Neural cell (in vitro differentiated cells): ENCODE measurements at regions not wholly inside any gene's neighbourhood (a gene's known extent, or its start where the extent isn't known, plus 50 kb on each side); places are given as distances from the start of the nearest gene placed in this dataset.

Experiments
- H2AFZ ChIP-seq: fragments of 200-600, 300-800 bp; sonication (generic), shearing (Covaris generic); 2 replicates; pipeline ENCODE4 v1.6.0; 2014; ENCODE audit warnings: low read depth, mild to moderate bottlenecking, antibody characterized with exemption, low read length, moderate library complexity
- H3F3A ChIP-seq: fragments of 200-600 bp; shearing (Covaris generic); 2 replicates; pipeline ENCODE4 v1.6.1; 2016; ENCODE audit warnings: mild to moderate bottlenecking, moderate library complexity, mixed read lengths, antibody characterized with exemption, low read length; ENCODE audit not compliant: insufficient read depth, poor library complexity, severe bottlenecking
- H3K27ac ChIP-seq: fragments of 200-600, 300-800 bp; sonication (generic), shearing (Covaris generic); 2 replicates; pipeline ENCODE4 v1.5.1; 2014; ENCODE audit warnings: mild to moderate bottlenecking, low read length, moderate library complexity
- H3K27me3 ChIP-seq: fragments of 300-800, 200-600 bp; sonication (generic), shearing (Covaris generic); 2 replicates; pipeline ENCODE4 v1.6.0; 2014; ENCODE audit warnings: mild to moderate bottlenecking, low read depth, low read length, moderate library complexity; ENCODE audit not compliant: insufficient read depth
- H3K36me3 ChIP-seq: fragments of 300-800, 200-600 bp; sonication (generic), shearing (Covaris generic); 2 replicates; pipeline ENCODE4 v1.5.1; 2014; ENCODE audit warnings: mild to moderate bottlenecking, antibody characterized with exemption, low read length, moderate library complexity; ENCODE audit not compliant: insufficient read depth
- H3K4me2 ChIP-seq: fragments of 300-800, 200-600 bp; sonication (generic), shearing (Covaris generic); 2 replicates; pipeline ENCODE4 v1.6.0; 2014; ENCODE audit warnings: mild to moderate bottlenecking, low read length
- H3K4me3 ChIP-seq: fragments of 300-800, 200-600 bp; sonication (generic), shearing (Covaris generic); 2 replicates; pipeline ENCODE4 v1.5.1; 2014; ENCODE audit warnings: mild to moderate bottlenecking, low read length, moderate library complexity
- H3K79me2 ChIP-seq: fragments of 200-600 bp; shearing (Covaris generic); replicated peaks from 2 replicates; pipeline ENCODE4 v1.6.0; 2014; ENCODE audit warnings: mild to moderate bottlenecking, low read length, moderate library complexity; ENCODE audit not compliant: insufficient read depth
- H3K9ac ChIP-seq: fragments of 300-800, 200-600 bp; sonication (generic), shearing (Covaris generic); 2 replicates; pipeline ENCODE4 v1.6.1; 2016; ENCODE audit warnings: mild to moderate bottlenecking, low read length, mixed read lengths
- H3K9me2 ChIP-seq: fragments of 200-600 bp; shearing (Covaris generic); 2 replicates; pipeline ENCODE4 v1.6.1; 2016; ENCODE audit warnings: mild to moderate bottlenecking, low read length, mixed read lengths; ENCODE audit not compliant: insufficient read depth
- H3K9me3 ChIP-seq: fragments of 200-600, 300-800 bp; sonication (generic), shearing (Covaris generic); 2 replicates; pipeline ENCODE4 v1.6.1; 2016; ENCODE audit warnings: mild to moderate bottlenecking, mixed run types, low read length, moderate library complexity, mixed read lengths
- H4K20me1 ChIP-seq: fragments of 200-600 bp; shearing (Covaris generic); 2 replicates; pipeline ENCODE4 v1.6.1; 2016; ENCODE audit warnings: mild to moderate bottlenecking, mixed run types; ENCODE audit not compliant: insufficient read depth
- CTCF ChIP-seq: fragments of 450-650 bp; IDR thresholded peaks from 2 replicates; pipeline ENCODE4 v1.5.1; 2014; ENCODE audit warnings: antibody characterized with exemption, mild to moderate bottlenecking, moderate library complexity; ENCODE audit not compliant: poor library complexity, severe bottlenecking
- EP300 ChIP-seq: fragments of 450-650 bp; conservative IDR thresholded peaks from 2 replicates; pipeline ENCODE4 v1.6.1; 2014; ENCODE audit warnings: antibody characterized with exemption, mild to moderate bottlenecking, moderate library complexity; ENCODE audit not compliant: poor library complexity, severe bottlenecking
- EZH2 ChIP-seq: fragments of 200-600, 300-800 bp; shearing (Covaris generic), sonication (generic); IDR thresholded peaks from 2 replicates; pipeline ENCODE4 v1.6.1; 2014; ENCODE audit warnings: antibody characterized with exemption, low read length, borderline replicate concordance, mild to moderate bottlenecking; ENCODE audit not compliant: insufficient read depth, poor library complexity, severe bottlenecking
- MXI1 ChIP-seq: fragments of 450-650 bp; conservative IDR thresholded peaks from 2 replicates; pipeline ENCODE4 v1.6.1; 2014; ENCODE audit warnings: antibody characterized with exemption, mild to moderate bottlenecking; ENCODE audit not compliant: poor library complexity, severe bottlenecking
- POLR2AphosphoS5 ChIP-seq: IDR thresholded peaks from 2 replicates; pipeline ENCODE4 v1.6.1; 2012
- RAD21 ChIP-seq: fragments of 450-650 bp; conservative IDR thresholded peaks from 2 replicates; pipeline ENCODE4 v1.6.1; 2014; ENCODE audit warnings: antibody characterized with exemption, mild to moderate bottlenecking, moderate library complexity
- REST ChIP-seq: IDR thresholded peaks from 2 replicates; pipeline ENCODE4 v1.6.1; 2012; ENCODE audit warnings: borderline replicate concordance
- SMC3 ChIP-seq: fragments of 450-650 bp; conservative IDR thresholded peaks from 2 replicates; pipeline ENCODE4 v1.6.1; 2014; ENCODE audit warnings: antibody characterized with exemption, mild to moderate bottlenecking, moderate library complexity; ENCODE audit not compliant: poor library complexity
- TAF1 ChIP-seq: IDR thresholded peaks from 2 replicates; pipeline ENCODE4 v1.6.1; 2012; ENCODE audit warnings: low read depth

- no peaks in the 10 kb centered on the region for H3K79me2 ChIP-seq
- no peak overlapping the region for H3K27ac ChIP-seq
- peaks cover 4% of the 10 kb centered on the region for H3K9me3 ChIP-seq
- TF ChIP-seq POLR2AphosphoS5 = no peak
- TF ChIP-seq CTCF = no peak
- no peak for TF ChIP-seq MXI1
- TF ChIP-seq TAF1 = no peak
- TF ChIP-seq REST = no peak
- TF ChIP-seq EZH2 = no peak
- no peak for TF ChIP-seq RAD21
- TF ChIP-seq EP300 = no peak
- no peak for TF ChIP-seq SMC3
- no peaks in the 10 kb centered on the region for H3F3A ChIP-seq
- H3K4me3 ChIP-seq = no peak overlapping the region
- no peaks in the 10 kb centered on the region for H4K20me1 ChIP-seq
- no peak overlapping the region for H3K9ac ChIP-seq
- no peak overlapping the region for H2AFZ ChIP-seq
- no peak overlapping the region for H3K4me2 ChIP-seq
- no peaks in the 10 kb centered on the region for H3K9me2 ChIP-seq
- no peaks in the 10 kb centered on the region for H3K36me3 ChIP-seq
- no peaks in the 10 kb centered on the region for H3K27me3 ChIP-seq
Observed at GRCh38 chr5:123722451-123722850, 210.5 kb downstream of the CSNK1G3 start.

GRCh38 chr5:123721675-123722276 is 209.8 kb downstream of the CSNK1G3 start:
- H3K27me3 ChIP-seq = no peaks in the 10 kb centered on the region
- H3K4me3 ChIP-seq = no peak overlapping the region
- H3K36me3 ChIP-seq = no peaks in the 10 kb centered on the region
- TF ChIP-seq EZH2 = no peak
- no peak for TF ChIP-seq POLR2AphosphoS5
- no peak for TF ChIP-seq RAD21
- TF ChIP-seq REST = no peak
- TF ChIP-seq TAF1 = no peak
- TF ChIP-seq SMC3 = no peak
- no peak for TF ChIP-seq EP300
- no peak for TF ChIP-seq CTCF
- TF ChIP-seq MXI1 = no peak
- H3K9me3 ChIP-seq = peaks cover 4% of the 10 kb centered on the region
- no peak overlapping the region for H2AFZ ChIP-seq
- no peak overlapping the region for H3K9ac ChIP-seq
- H4K20me1 ChIP-seq = no peaks in the 10 kb centered on the region
- H3K79me2 ChIP-seq = no peaks in the 10 kb centered on the region
- no peak overlapping the region for H3K4me2 ChIP-seq
- no peak overlapping the region for H3K27ac ChIP-seq
- H3K9me2 ChIP-seq = no peaks in the 10 kb centered on the region
- H3F3A ChIP-seq = no peaks in the 10 kb centered on the region
